HG02610 (cell line): ENCODE measurements at regions not wholly inside any gene's neighbourhood (a gene's known extent, or its start where the extent isn't known, plus 50 kb on each side); places are given as distances from the start of the nearest gene placed in this dataset.
"Not testable (repeated sequence)": the region's sequence is repeated elsewhere in the genome, so short reads cannot be mapped to it uniquely, and the experiment has no call there.

Experiments used
- ATAC-seq: cut with Tn5 transposase; IDR thresholded peaks from one replicate; pipeline ENCODE4 v1.9.1; 2021; ENCODE audit warnings: mild to moderate bottlenecking, moderate library complexity; ENCODE audit not compliant: unreplicated experiment

DNA sequence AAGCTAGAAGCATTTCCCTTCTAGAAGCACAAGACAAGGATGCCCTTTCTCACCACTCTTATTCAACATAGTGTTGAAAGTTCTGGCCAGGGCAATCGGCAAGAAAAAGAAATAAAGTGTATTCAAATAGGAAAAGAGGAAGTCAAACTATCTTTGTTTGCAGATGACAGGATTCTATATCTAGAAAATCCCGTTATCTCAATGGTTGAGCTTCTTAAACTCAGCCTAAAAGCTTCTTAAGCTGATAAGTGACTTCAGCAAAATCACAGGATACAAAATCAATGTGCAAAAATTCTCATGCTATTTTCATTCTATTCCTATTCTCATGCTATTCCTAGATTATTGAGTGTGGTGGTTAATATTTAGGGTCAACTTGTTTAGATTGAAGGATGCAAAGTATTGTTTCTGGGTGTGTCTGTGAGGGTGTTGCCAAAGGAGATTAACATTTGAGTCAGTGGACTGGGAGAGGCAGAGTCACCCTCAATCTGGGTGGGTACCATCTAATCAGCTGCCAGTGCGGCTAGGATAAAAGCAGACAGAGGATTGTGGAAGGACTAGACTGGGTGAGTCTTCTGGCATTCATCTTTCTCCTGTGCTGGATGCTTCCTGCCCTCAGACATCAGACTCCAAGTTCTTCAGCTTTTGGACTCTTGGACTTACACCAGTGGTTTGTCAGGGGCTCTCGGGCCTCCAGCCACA, 111.9 kb downstream of the LSMEM1 start:
- not testable (repeated sequence) for ATAC-seq

DNA sequence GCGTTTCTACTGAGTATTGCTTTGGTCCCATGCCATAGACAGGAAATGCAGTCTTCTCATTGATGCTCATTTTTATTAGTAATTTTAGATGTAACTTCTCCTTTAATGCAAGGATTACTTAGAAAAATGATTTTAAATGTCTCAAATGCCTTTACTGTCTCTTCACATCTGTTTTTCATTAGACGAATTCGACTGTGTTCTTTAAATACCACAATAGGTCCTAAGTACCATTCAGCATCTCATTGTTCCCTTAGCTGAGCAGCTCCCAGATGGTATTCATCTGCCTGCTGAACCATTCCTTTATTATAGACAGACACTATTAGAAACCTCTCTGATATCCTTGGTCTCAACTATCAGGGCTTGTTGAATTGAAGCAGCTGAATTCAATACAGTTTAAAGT, 113.6 kb downstream of the LSMEM1 start:
- ATAC-seq: no peak

DNA sequence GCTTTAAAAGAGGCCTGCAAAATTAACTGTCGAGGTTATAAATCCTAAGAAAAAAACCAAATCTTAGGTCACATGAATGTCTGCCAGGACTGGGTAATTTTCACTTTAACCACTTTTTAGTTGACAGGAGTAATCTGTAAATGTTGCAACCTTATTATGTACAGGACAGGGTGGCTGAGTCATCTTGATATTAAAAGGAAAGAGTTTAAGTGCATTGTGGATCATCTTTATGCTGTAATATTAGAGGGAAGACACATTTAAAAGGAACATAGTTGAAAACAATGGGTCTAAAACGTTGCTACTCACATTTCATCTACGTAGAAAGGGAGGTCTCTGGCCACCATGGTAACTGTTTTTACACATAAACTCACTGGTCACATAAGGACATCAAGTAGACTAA, 115.5 kb downstream of the LSMEM1 start:
- no peak for ATAC-seq

- ATAC-seq: no peak
Measured at GRCh38 chr7:112596981-112597380, 116.2 kb downstream of the LSMEM1 start.

DNA sequence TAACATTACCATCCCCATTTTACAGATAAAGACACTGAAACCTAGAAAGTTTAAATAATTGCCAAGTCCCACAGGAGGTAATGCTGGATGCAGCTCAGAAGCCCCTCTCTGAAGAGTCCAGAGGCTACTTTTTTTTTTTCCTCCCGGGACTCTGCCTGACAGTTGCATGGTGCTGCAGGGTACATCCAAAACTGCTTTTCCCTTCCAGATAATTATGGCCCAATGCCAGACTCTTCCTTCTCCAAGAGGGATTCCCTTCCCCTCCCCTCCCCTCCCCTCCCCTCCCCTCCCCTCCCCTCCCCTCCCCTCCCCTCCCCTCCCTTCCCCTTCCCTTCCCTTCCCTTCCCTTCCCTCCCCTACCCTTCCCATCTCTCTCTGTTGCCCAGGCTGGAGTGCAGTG, 122.9 kb downstream of the LSMEM1 start:
- ATAC-seq: no peak

- ATAC-seq: no peak
Measured at GRCh38 chr7:112610636-112611035, 129.8 kb downstream of the LSMEM1 start.

DNA sequence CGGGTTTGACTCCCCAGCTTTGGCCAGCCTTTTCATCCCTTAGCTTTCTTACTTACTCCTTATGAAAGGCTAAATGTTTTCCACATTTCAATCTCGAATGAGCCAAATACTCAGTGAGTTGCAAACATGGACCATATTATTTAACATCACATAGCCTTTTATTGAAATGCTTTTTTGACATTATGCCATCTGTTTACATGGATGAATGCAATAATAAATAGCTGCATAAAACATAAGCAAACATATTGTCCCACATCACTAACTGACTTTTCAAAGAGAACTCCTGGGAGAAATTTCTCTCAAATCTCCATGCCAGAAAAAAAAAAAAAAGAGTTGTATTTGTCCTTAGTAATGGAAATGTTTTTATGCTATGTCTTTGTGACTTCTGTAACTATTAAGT, 134.9 kb downstream of the LSMEM1 start:
- ATAC-seq: no peak

GRCh38 chr7:112616295-112616694, 135.5 kb downstream of the LSMEM1 start:
- ATAC-seq: no peak

- ATAC-seq: no peak
Measured at GRCh38 chr7:112619343-112619742, 138.6 kb downstream of the LSMEM1 start.

GRCh38 chr7:112622159-112622715, 141.4 kb downstream of the LSMEM1 start:
- ATAC-seq: no peak

- no peak for ATAC-seq
Measured at GRCh38 chr7:112624416-112624815, 143.6 kb downstream of the LSMEM1 start.

DNA sequence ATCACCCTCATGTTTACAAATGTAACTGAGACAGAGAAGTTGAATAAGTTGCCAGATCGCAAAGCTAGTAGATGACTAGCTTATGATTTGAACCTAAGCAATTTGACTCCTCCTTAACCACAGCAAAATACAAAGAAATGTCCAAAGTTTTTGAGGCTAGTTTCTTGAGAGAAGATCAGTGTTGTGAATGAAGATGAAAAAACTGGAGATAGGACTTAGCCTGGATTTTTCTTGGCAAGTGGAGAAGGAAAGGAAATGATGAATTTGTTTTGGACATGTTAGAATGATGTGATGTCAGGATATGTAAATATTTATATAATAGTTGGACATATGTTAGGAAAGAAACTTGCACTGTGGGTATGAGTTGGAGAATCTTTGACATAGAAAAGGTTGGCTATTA, 149.8 kb downstream of the LSMEM1 start:
- no peak for ATAC-seq

- ATAC-seq: no peak
Measured at GRCh38 chr7:112634107-112634506, 153.3 kb downstream of the LSMEM1 start.

GRCh38 chr7:112635742-112636141, 154.5 kb downstream of the TMEM168 start:
- no peak for ATAC-seq

DNA sequence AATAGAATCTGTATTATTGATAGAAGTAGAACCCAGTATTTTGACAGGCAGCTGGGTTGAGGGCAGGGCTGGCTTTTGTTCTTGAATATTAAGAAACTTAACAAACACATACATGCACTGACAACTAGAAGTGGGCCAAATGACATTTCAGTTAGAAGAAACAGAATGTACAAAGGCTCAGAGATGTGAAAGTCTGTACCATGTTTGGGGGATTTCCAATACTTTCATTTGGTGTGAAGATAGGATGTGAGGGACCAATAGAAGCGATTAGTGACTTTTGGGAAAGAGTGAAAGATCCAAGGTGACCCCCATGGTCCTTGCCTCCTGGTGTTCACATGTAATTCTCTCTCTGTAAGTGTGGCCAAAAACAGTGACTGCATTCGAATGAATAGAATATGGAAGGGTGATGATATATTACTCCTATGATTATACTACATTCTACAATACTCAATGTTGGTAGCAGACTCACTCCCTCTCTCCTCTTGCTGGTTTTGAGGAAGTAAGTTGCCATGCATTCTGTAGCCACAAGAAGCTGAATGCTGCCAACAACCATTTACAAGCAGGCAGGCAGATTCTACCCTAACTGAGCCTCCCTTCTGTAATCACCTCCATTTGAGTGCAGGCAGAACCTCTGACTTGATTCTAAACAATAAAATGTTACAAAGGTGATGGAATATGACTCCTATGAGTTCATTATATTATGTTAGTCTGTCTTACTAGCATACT, 151.4 kb downstream of the TMEM168 start:
- no peak for ATAC-seq

- no peak for ATAC-seq
Measured at GRCh38 chr7:112640685-112641084, 149.5 kb downstream of the TMEM168 start.

DNA sequence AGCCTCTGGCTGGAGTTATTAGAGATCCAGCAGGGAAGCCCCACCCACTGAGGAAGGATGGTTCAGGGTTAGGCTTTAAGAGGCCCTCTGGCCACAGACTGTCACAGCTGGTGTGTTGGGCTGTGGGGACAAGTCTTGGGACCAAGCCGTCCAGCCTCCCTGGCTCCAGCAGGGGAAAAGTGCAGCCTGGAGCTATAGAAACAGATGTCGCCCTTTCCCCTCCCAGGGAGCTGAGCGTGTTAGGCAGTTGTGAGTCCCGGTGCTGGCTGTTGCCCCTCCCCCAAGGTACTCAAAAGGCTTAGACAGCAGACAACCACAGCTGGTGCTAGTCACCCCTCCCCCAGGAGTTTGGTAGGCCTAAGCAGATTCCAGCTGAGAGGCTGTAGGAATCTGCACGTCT, 143.4 kb downstream of the TMEM168 start:
- ATAC-seq: no peak

DNA sequence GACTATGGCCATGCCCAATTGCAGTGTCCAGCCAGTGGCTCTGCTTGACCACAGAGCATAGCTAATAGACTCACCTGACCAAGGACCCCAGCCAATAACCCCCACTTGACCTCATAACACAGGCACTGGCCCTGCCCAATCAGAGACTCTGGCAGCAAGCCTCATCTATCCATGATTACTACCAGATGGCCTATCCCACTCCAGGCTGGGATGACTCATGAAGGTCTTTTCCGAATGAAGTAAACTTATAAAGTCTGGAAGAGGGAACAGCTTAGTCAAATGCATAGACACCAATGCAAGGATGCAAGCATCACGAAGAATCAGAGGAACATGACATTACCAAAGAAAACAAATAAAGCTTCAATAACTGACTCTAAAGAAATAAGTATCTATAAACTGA, 141.4 kb downstream of the TMEM168 start:
- ATAC-seq: no peak

DNA sequence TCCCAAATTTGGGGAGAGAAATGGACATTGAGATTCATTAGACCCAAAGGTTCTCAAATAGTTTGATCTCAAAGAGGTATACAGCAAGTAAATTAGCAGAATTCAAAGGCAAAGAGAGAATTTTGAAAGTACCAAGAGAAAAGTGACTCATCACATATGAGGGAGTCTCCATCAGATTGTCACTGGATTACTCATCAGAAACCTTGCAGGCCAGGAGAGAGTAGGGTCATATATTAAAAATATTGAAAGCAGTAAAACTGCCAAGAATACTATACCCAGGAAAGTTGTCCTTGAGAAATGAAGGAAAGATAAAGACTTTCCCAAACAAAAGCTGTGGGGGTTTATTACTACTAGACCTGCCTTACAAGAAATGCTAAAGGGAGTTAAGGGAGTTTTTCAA, 140.6 kb downstream of the TMEM168 start:
- no peak for ATAC-seq

DNA sequence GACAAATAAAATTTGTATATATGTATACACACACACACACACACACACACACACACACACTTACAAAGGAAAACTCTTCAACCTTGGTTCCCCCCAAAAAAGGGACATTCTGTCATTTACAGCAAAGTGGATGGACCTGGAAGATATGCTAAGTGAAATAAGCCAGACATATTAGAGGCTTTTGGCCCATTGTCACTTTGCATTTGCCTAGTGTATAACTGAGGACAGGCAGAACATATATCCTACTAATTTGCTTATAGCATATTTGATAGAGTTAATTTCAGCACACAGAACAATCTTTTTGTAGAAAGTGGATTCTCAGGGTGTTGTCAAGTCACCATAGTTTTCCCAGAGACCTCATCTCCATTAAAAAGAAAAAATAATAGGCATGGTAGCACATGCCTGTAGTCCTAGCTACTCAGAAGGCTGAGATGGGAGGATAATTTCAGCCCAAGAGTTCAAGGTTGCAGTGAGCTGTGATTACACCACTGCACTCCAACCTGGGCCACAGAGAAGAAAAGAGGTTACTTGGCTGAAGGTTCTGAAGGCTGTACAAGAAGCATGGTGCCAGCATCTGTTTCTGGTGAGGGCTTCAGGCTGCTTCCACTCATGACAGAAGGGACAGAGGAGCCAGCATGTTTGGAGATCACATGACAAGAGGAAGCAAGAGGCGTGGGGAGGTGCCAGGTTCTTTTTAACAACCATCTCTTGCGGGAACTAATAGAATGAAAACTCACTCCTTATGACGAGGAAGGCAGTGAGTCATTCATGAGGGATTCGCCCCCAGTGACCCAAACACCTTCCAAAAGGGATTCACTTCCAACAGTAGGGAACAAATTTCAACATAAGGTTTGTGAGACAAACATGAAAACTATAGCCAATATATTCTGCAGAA, 135.6 kb downstream of the TMEM168 start:
- no peak for ATAC-seq

GRCh38 chr7:112665709-112666108, 124.5 kb downstream of the TMEM168 start:
- no peak for ATAC-seq
